ENCODE measurements at regions not wholly inside any gene's neighbourhood (a gene's known extent, or its start where the extent isn't known, plus 50 kb on each side); places are given as distances from the start of the nearest gene placed in this dataset.
A peak's percentile ranks its signal among the peaks of the same experiment; 100 is the strongest.

DNA sequence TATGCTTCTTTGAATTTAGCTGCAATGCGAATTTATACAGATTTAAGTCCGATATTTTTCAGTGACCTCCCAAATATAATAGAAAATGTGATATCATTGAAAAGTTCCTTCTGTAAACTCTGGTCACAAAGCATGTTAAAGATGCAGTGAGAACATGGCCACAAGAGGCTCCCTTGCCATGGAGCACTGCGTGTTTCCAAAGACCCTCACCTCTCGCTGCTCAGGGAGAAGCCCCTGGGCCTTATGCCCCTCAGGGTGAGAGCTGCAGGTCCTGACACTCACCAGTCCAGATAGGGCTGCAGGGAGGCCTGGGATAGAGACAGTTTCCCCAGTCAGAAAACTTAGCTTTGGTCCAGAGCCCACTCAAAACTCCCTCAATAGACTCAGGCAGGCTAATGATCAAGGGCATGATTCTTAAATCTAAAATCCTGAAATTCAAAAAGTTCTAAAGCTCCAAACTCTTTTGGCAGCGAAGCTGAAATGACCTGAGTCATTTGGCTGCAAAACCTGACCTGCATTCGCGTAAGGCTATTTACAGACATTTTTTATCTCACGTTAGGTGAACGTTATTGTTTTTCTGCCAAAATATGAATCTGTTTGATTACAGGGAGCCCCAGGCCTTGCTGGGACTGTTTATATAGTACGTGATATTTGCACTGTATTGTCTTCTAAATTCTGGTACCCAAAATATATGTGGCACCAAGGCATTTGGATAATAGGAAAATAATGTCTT, 67.8 kb downstream of the CAPZA3 start:
- DNase-seq = no peak
- 83% methylated on average over 10 of the region's 10 CpGs for WGBS
- Histone ChIP-seq H3K4me3 (ENCODE audit: insufficient read depth in 1 of 2, low read depth in 1 of 2, low read length in 2 of 2) (no peak overlapping the region), H2AK5ac (ENCODE audit: low read length, severe bottlenecking) (no peak overlapping the region), H3K9me3 (ENCODE audit: control insufficient read depth, low read length) (no peaks in the 10 kb centered on the region), H4K8ac (ENCODE audit: low read length) (peak overlapping the region; percentile 69), H3K14ac (ENCODE audit: low read length in 2 of 2) (no peak overlapping the region), H3K27ac (ENCODE audit: low read length, poor library complexity, severe bottlenecking) (no peak overlapping the region), H3K4me1 (ENCODE audit: control insufficient read depth, insufficient read depth, low read depth, low read length) (no peaks in the 10 kb centered on the region), H4K91ac (ENCODE audit: low read length) (no peak overlapping the region), H2BK120ac (ENCODE audit: low read depth, low read length) (peak overlapping the region; percentile 49), H3K4ac (ENCODE audit: low read depth in 1 of 2, low read length in 2 of 2) (no peak overlapping the region), H3K79me1 (replicated peaks; ENCODE audit: low read length, poor library complexity, severe bottlenecking) (no peaks in the 10 kb centered on the region), H2AFZ (ENCODE audit: low read depth, low read length) (peak overlapping the region; percentile 18), H2BK5ac (ENCODE audit: low read depth, low read length, poor library complexity, severe bottlenecking) (no peak overlapping the region), H3K27me3 (ENCODE audit: control insufficient read depth in 1 of 2, insufficient read depth in 1 of 2, low read length in 2 of 2) (no peaks in the 10 kb centered on the region), H3K9ac (ENCODE audit: low read length) (no peak overlapping the region), H3K36me3 (ENCODE audit: control insufficient read depth in 1 of 2, insufficient read depth in 2 of 2, low read depth in 1 of 2, low read length in 2 of 2) (no peaks in the 10 kb centered on the region), H3K18ac (ENCODE audit: low read depth in 1 of 2, low read length in 2 of 2) (no peak overlapping the region), H2BK12ac (ENCODE audit: low read length in 2 of 2) (no peak overlapping the region), H2BK15ac (ENCODE audit: low read depth, poor library complexity, severe bottlenecking) (no peak overlapping the region), H3K4me2 (ENCODE audit: low read length, poor library complexity, severe bottlenecking) (no peak overlapping the region), H3K23ac (ENCODE audit: low read length in 2 of 2) (no peak overlapping the region)

DNA sequence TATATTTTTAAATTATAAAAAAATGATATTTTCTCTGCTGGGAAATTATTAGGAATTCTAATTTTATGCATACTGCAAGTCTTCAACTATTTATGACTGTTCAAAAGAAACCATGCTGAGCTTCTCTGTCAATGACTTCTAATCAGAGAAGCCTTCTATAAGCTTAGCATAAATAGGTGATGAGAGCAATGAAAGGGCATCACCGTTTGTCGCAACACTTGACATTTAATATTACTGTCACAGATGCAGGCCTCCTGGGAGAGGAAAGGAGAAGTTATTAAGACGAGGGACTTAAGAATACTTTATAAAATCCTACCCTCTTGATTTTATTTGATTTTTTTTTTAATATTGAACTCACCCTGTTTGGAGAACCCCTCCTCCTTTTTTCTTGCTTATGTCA, 69.8 kb downstream of the CAPZA3 start:
- no peak overlapping the region for H3K14ac ChIP-seq (ENCODE audit: low read length in 2 of 2)
- DNase-seq = no peak
- H3K4me1 ChIP-seq (ENCODE audit: control insufficient read depth, insufficient read depth, low read depth, low read length) = no peaks in the 10 kb centered on the region
- H3K4me2 ChIP-seq (ENCODE audit: low read length, poor library complexity, severe bottlenecking) = no peak overlapping the region
- no peaks in the 10 kb centered on the region for H3K36me3 ChIP-seq (ENCODE audit: control insufficient read depth in 1 of 2, insufficient read depth in 2 of 2, low read depth in 1 of 2, low read length in 2 of 2)
- no peak overlapping the region for H2BK12ac ChIP-seq (ENCODE audit: low read length in 2 of 2)
- no peak overlapping the region for H3K9ac ChIP-seq (ENCODE audit: low read length)
- H3K4me3 ChIP-seq (ENCODE audit: insufficient read depth in 1 of 2, low read depth in 1 of 2, low read length in 2 of 2) = no peak overlapping the region
- no peak overlapping the region for H2BK5ac ChIP-seq (ENCODE audit: low read depth, low read length, poor library complexity, severe bottlenecking)
- no peaks in the 10 kb centered on the region for H3K9me3 ChIP-seq (ENCODE audit: control insufficient read depth, low read length)
- H4K91ac ChIP-seq (ENCODE audit: low read length) = no peak overlapping the region
- no peak overlapping the region for H3K23ac ChIP-seq (ENCODE audit: low read length in 2 of 2)
- no peak overlapping the region for H3K4ac ChIP-seq (ENCODE audit: low read depth in 1 of 2, low read length in 2 of 2)
- no peak overlapping the region for H3K27ac ChIP-seq (ENCODE audit: low read length, poor library complexity, severe bottlenecking)
- H4K8ac ChIP-seq (ENCODE audit: low read length) = no peak overlapping the region
- no peak overlapping the region for H2AFZ ChIP-seq (ENCODE audit: low read depth, low read length)
- no peak overlapping the region for H2AK5ac ChIP-seq (ENCODE audit: low read length, severe bottlenecking)
- no CpG with 5 or more reads among the region's 3 CpGs for WGBS
- H3K79me1 ChIP-seq (replicated peaks; ENCODE audit: low read length, poor library complexity, severe bottlenecking) = no peaks in the 10 kb centered on the region
- H3K27me3 ChIP-seq (ENCODE audit: control insufficient read depth in 1 of 2, insufficient read depth in 1 of 2, low read length in 2 of 2) = no peaks in the 10 kb centered on the region
- H2BK15ac ChIP-seq (ENCODE audit: low read depth, poor library complexity, severe bottlenecking) = no peak overlapping the region
- no peak overlapping the region for H3K18ac ChIP-seq (ENCODE audit: low read depth in 1 of 2, low read length in 2 of 2)
- H2BK120ac ChIP-seq (ENCODE audit: low read depth, low read length) = no peak overlapping the region

DNA sequence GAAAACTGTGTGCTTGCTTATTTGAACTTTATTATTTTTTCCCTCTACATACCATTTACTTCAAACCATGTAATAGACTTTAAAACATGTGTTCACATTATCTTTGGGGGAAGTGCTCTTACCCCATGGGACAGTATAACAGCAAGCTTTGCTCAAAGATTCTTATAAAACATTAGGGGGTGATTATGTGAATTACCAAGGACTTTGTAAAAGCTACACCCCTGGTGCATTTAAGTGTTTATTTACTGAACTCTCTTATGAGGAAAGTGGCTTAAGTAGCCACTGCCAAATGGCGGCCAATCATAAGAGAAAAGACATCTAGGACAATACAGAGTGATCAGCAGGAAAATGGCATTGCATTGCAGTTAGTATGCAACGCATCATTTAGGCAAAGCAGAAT, 70.3 kb downstream of the CAPZA3 start:
- H4K91ac ChIP-seq (ENCODE audit: low read length) = no peak overlapping the region
- no peak overlapping the region for H2AK5ac ChIP-seq (ENCODE audit: low read length, severe bottlenecking)
- H3K23ac ChIP-seq (ENCODE audit: low read length in 2 of 2) = no peak overlapping the region
- no peak overlapping the region for H3K4me2 ChIP-seq (ENCODE audit: low read length, poor library complexity, severe bottlenecking)
- H3K14ac ChIP-seq (ENCODE audit: low read length in 2 of 2) = no peak overlapping the region
- no peak overlapping the region for H3K18ac ChIP-seq (ENCODE audit: low read depth in 1 of 2, low read length in 2 of 2)
- no peaks in the 10 kb centered on the region for H3K27me3 ChIP-seq (ENCODE audit: control insufficient read depth in 1 of 2, insufficient read depth in 1 of 2, low read length in 2 of 2)
- H3K79me1 ChIP-seq (replicated peaks; ENCODE audit: low read length, poor library complexity, severe bottlenecking) = no peaks in the 10 kb centered on the region
- H4K8ac ChIP-seq (ENCODE audit: low read length) = no peak overlapping the region
- no peak overlapping the region for H2BK120ac ChIP-seq (ENCODE audit: low read depth, low read length)
- no peak overlapping the region for H3K9ac ChIP-seq (ENCODE audit: low read length)
- H3K36me3 ChIP-seq (ENCODE audit: control insufficient read depth in 1 of 2, insufficient read depth in 2 of 2, low read depth in 1 of 2, low read length in 2 of 2) = no peaks in the 10 kb centered on the region
- WGBS = 98% methylated on average over 2 of the region's 2 CpGs
- no peaks in the 10 kb centered on the region for H3K4me1 ChIP-seq (ENCODE audit: control insufficient read depth, insufficient read depth, low read depth, low read length)
- H3K9me3 ChIP-seq (ENCODE audit: control insufficient read depth, low read length) = no peaks in the 10 kb centered on the region
- no peak overlapping the region for H2BK5ac ChIP-seq (ENCODE audit: low read depth, low read length, poor library complexity, severe bottlenecking)
- H3K4ac ChIP-seq (ENCODE audit: low read depth in 1 of 2, low read length in 2 of 2) = no peak overlapping the region
- no peak for DNase-seq
- H3K4me3 ChIP-seq (ENCODE audit: insufficient read depth in 1 of 2, low read depth in 1 of 2, low read length in 2 of 2) = no peak overlapping the region
- no peak overlapping the region for H3K27ac ChIP-seq (ENCODE audit: low read length, poor library complexity, severe bottlenecking)
- H2BK15ac ChIP-seq (ENCODE audit: low read depth, poor library complexity, severe bottlenecking) = no peak overlapping the region
- no peak overlapping the region for H2AFZ ChIP-seq (ENCODE audit: low read depth, low read length)
- H2BK12ac ChIP-seq (ENCODE audit: low read length in 2 of 2) = no peak overlapping the region

DNA sequence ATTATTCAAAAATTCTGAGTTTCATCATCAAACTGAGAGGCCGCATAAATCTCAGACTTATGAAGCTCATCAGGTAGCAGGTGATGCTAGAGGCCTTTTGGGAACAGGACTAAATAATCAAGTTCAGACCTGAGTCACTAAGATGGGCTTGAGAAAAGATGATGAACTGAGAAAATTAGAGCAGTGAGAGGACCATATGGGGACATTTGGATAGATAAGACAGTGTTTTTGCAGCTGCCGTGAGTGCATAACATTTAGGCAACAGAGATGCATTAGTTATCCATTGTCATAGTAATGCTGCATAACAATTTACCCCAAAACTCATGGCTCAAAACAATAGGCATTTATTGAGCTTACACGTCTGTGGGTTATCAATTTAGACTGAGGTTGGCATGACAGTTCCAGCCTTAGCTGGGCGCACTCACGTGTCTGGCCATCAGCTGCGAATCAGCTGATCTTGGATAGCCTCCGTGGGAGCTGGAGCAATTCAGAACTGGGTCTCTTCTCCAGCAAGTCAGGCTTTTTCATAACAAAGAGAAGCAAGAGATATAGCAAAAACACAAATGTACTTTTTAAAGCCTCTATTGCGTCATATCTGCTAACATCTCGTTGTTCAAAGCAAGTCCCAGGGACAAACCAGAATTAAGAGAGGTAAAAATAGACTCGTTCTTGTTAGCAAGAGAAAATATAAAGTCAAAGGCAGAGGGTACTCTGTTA, 72.8 kb downstream of the CAPZA3 start:
- H2AFZ ChIP-seq (ENCODE audit: low read depth, low read length) = no peak overlapping the region
- 90% methylated on average over 7 of the region's 10 CpGs for WGBS

More for the DNA sequence above, 72.8 kb downstream of the CAPZA3 start:
- H2BK120ac ChIP-seq (ENCODE audit: low read depth, low read length) = no peak overlapping the region
- H3K27ac ChIP-seq (ENCODE audit: low read length, poor library complexity, severe bottlenecking) = no peak overlapping the region
- no peak overlapping the region for H3K4me3 ChIP-seq (ENCODE audit: insufficient read depth in 1 of 2, low read depth in 1 of 2, low read length in 2 of 2)
- no peak overlapping the region for H2BK5ac ChIP-seq (ENCODE audit: low read depth, low read length, poor library complexity, severe bottlenecking)
- H3K4ac ChIP-seq (ENCODE audit: low read depth in 1 of 2, low read length in 2 of 2) = no peak overlapping the region
- no peaks in the 10 kb centered on the region for H3K4me1 ChIP-seq (ENCODE audit: control insufficient read depth, insufficient read depth, low read depth, low read length)
- H3K9me3 ChIP-seq (ENCODE audit: control insufficient read depth, low read length) = no peaks in the 10 kb centered on the region
- no peak overlapping the region for H3K9ac ChIP-seq (ENCODE audit: low read length)
- H3K4me2 ChIP-seq (ENCODE audit: low read length, poor library complexity, severe bottlenecking) = no peak overlapping the region
- no peak overlapping the region for H2BK12ac ChIP-seq (ENCODE audit: low read length in 2 of 2)
- no peak overlapping the region for H4K91ac ChIP-seq (ENCODE audit: low read length)
- no peak for DNase-seq
- no peak overlapping the region for H2BK15ac ChIP-seq (ENCODE audit: low read depth, poor library complexity, severe bottlenecking)
- no peaks in the 10 kb centered on the region for H3K36me3 ChIP-seq (ENCODE audit: control insufficient read depth in 1 of 2, insufficient read depth in 2 of 2, low read depth in 1 of 2, low read length in 2 of 2)
- H2AK5ac ChIP-seq (ENCODE audit: low read length, severe bottlenecking) = no peak overlapping the region
- no peak overlapping the region for H3K14ac ChIP-seq (ENCODE audit: low read length in 2 of 2)
- H3K79me1 ChIP-seq (replicated peaks; ENCODE audit: low read length, poor library complexity, severe bottlenecking) = no peaks in the 10 kb centered on the region
- no peak overlapping the region for H3K18ac ChIP-seq (ENCODE audit: low read depth in 1 of 2, low read length in 2 of 2)
- H3K27me3 ChIP-seq (ENCODE audit: control insufficient read depth in 1 of 2, insufficient read depth in 1 of 2, low read length in 2 of 2) = no peaks in the 10 kb centered on the region
- no peak overlapping the region for H4K8ac ChIP-seq (ENCODE audit: low read length)
- peak overlapping the region in 1 of 2 experiments; percentile 69 for H3K23ac ChIP-seq (ENCODE audit: low read length in 2 of 2)
